ENCODE measurements at regions not wholly inside any gene's neighbourhood (a gene's known extent, or its start where the extent isn't known, plus 50 kb on each side); places are given as distances from the start of the nearest gene placed in this dataset.

DNA sequence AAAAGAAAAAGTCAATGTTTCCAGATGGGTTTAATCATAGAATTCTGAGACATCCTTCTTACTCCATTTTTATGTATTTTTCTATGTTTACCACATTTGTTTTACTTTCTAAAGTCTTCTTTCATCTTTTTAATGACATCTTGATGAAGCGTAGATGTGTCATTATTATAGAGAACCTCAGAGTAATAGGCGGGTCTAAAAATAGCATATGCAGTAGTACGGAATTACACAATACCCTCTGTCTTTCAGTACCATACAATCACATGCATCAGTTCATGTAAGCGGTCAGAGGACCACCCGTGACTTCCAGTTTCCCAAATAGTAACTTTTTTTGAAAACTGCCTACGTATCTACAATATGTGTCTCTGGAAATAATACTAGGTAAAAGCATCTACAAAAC, 224.0 kb downstream of the PLOD2 start:
- Mint-ChIP-seq H3K27ac (no peak overlapping the region), H3K36me3 (ENCODE audit: low read depth) (no peaks in the 10 kb centered on the region), H3K4me1 (ENCODE audit: low read depth) (no peaks in the 10 kb centered on the region), H3K27me3 (no peaks in the 10 kb centered on the region), H3K4me3 (no peak overlapping the region), H3K9me3 (peaks cover 7% of the 10 kb centered on the region)
- ATAC-seq (ENCODE audit: poor library complexity) (no peak), DNase-seq (no peak)
- Histone ChIP-seq H3K4me3 (ENCODE audit: low read length) (no peak overlapping the region), H3K36me3 (ENCODE audit: insufficient read depth, low read length) (no peaks in the 10 kb centered on the region), H3K27ac (ENCODE audit: low read depth in 1 of 2, low read length in 2 of 2) (no peak overlapping the region), H3K4me1 (ENCODE audit: insufficient read depth, low read length) (no peaks in the 10 kb centered on the region), H3K27me3 (ENCODE audit: control insufficient read depth in 1 of 2, insufficient read depth in 2 of 2, low read length in 2 of 2) (no peaks in the 10 kb centered on the region), H3K9me3 (ENCODE audit: control insufficient read depth in 1 of 2, insufficient read depth in 1 of 2, low read length in 2 of 2) (peaks cover 0 to 5% of the 10 kb centered on the region in 2 experiments)
- ChIA-PET POLR2A (no interaction called here), CTCF (no interaction called here)
- intact Hi-C loops (cut with DNase I, micrococcal nuclease), result no loop called here
- TF ChIP-seq, protein P1, sequence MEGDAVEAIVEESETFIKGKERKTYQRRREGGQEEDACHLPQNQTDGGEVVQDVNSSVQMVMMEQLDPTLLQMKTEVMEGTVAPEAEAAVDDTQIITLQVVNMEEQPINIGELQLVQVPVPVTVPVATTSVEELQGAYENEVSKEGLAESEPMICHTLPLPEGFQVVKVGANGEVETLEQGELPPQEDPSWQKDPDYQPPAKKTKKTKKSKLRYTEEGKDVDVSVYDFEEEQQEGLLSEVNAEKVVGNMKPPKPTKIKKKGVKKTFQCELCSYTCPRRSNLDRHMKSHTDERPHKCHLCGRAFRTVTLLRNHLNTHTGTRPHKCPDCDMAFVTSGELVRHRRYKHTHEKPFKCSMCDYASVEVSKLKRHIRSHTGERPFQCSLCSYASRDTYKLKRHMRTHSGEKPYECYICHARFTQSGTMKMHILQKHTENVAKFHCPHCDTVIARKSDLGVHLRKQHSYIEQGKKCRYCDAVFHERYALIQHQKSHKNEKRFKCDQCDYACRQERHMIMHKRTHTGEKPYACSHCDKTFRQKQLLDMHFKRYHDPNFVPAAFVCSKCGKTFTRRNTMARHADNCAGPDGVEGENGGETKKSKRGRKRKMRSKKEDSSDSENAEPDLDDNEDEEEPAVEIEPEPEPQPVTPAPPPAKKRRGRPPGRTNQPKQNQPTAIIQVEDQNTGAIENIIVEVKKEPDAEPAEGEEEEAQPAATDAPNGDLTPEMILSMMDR (IDR thresholded peaks at IDR 0.05), result no peak

DNA sequence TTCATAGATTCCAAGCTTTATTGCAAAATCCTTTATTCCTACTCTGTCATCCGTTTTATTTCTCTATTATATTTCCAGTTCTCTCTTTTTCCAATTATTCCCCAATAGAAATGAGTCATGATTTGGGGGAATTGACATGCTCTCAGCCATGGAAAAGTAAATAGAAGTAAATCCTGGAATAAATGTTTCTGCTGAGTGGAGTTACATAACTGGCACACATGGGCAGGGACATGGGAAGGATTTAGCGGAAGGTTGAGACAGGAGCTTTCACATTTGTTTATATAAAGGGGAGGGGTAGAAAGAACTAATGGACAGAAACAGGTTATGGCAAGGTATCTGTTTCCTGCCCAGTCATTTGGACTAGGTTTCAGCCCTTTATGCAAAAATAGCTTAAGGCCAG, 221.6 kb downstream of the PLOD2 start:
- Mint-ChIP-seq H3K4me1 (ENCODE audit: low read depth) (no peaks in the 10 kb centered on the region), H3K27me3 (no peaks in the 10 kb centered on the region), H3K4me3 (no peak overlapping the region), H3K27ac (no peak overlapping the region), H3K36me3 (ENCODE audit: low read depth) (no peaks in the 10 kb centered on the region), H3K9me3 (peaks cover 7% of the 10 kb centered on the region)
- no peak overlapping the region for H3K27ac ChIP-seq (ENCODE audit: low read depth in 1 of 2, low read length in 2 of 2)
- ATAC-seq (ENCODE audit: poor library complexity) (no peak), DNase-seq (no peak)
- POLR2A ChIA-PET, result no interaction called here
- CTCF ChIA-PET, result interaction anchor here (1.1 kb wide), 1 partner anchor 8 kb away, joined by 3 read pairs; no protein-coding TSS in a partner anchor
- no peaks in the 10 kb centered on the region for H3K4me1 ChIP-seq (ENCODE audit: insufficient read depth, low read length)
- H3K4me3 ChIP-seq (ENCODE audit: low read length), result no peak overlapping the region
- H3K27me3 ChIP-seq (ENCODE audit: control insufficient read depth in 1 of 2, insufficient read depth in 2 of 2, low read length in 2 of 2), result no peaks in the 10 kb centered on the region
- H3K9me3 ChIP-seq (ENCODE audit: control insufficient read depth in 1 of 2, insufficient read depth in 1 of 2, low read length in 2 of 2), result peaks cover 0 to 5% of the 10 kb centered on the region in 2 experiments
- H3K36me3 ChIP-seq (ENCODE audit: insufficient read depth, low read length), result no peaks in the 10 kb centered on the region
- intact Hi-C loops (cut with DNase I, micrococcal nuclease), result no loop called here
- TF ChIP-seq, protein P1 (IDR thresholded peaks at IDR 0.05), result no peak

DNA sequence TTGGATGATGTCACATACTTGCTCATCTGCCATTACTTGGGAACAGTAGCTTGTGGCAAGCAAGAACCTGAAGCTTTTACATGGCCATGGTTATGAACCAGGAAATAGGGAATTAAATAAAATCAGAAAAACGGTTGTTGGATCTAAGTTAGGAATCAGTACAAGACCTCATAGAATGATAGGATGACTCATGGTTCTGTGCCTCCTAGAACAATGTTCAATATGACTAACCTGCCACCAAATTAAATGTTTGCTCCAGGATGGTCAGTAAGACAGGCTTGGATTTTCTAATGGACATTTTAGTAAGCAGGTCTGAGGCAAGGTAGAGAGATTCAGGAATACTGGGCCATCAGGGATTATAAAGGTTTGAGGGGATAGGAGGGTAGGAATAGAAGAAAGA, 218.9 kb downstream of the PLOD2 start:
- ChIA-PET POLR2A (no interaction called here), CTCF (no interaction called here)
- ATAC-seq (ENCODE audit: poor library complexity) (no peak), DNase-seq (no peak)
- Mint-ChIP-seq H3K27me3 (no peaks in the 10 kb centered on the region), H3K4me1 (ENCODE audit: low read depth) (no peaks in the 10 kb centered on the region), H3K36me3 (ENCODE audit: low read depth) (no peaks in the 10 kb centered on the region), H3K4me3 (no peak overlapping the region), H3K9me3 (peaks cover 2% of the 10 kb centered on the region), H3K27ac (no peak overlapping the region)
- intact Hi-C loops (cut with DNase I, micrococcal nuclease), result no loop called here
- Histone ChIP-seq H3K36me3 (ENCODE audit: insufficient read depth, low read length) (no peaks in the 10 kb centered on the region), H3K27me3 (ENCODE audit: control insufficient read depth in 1 of 2, insufficient read depth in 2 of 2, low read length in 2 of 2) (no peaks in the 10 kb centered on the region), H3K27ac (ENCODE audit: low read depth in 1 of 2, low read length in 2 of 2) (no peak overlapping the region), H3K4me1 (ENCODE audit: insufficient read depth, low read length) (no peaks in the 10 kb centered on the region), H3K9me3 (ENCODE audit: control insufficient read depth in 1 of 2, insufficient read depth in 1 of 2, low read length in 2 of 2) (peaks cover 0 to 5% of the 10 kb centered on the region in 2 experiments), H3K4me3 (ENCODE audit: low read length) (no peak overlapping the region)
- TF ChIP-seq, protein P1 (IDR thresholded peaks at IDR 0.05), result no peak
